NCI-H510A treated with DMSO at 0.1 percent for 48 hours (cell line): ENCODE measurements at regions not wholly inside any gene's neighbourhood (a gene's known extent, or its start where the extent isn't known, plus 50 kb on each side); places are given as distances from the start of the nearest gene placed in this dataset.
"Not testable (repeated sequence)": the region's sequence is repeated elsewhere in the genome, so short reads cannot be mapped to it uniquely, and the experiment has no call there.

Source experiments
- DNase-seq: peaks from one replicate; lab custom pipeline; 2025; lab: John Stamatoyannopoulos, UW

GRCh38 chr7:54259185-54259584 lies 283.0 kb upstream of the VSTM2A start:
- DNase-seq, result no peak

- DNase-seq, result no peak
These were observed 281.2 kb upstream of the VSTM2A start for GRCh38 chr7:54260941-54261371.

- DNase-seq, result no peak
These were observed 263.3 kb upstream of the VSTM2A start for GRCh38 chr7:54278847-54279246.

GRCh38 chr7:54292171-54292925 lies 249.8 kb upstream of the VSTM2A start:
- DNase-seq, result no peak

GRCh38 chr7:54299426-54299825 lies 242.7 kb upstream of the VSTM2A start:
- no peak for DNase-seq

- not testable (repeated sequence) for DNase-seq
These were observed 226.2 kb upstream of the VSTM2A start for GRCh38 chr7:54315955-54316354.

- no peak for DNase-seq
These were observed 215.5 kb upstream of the VSTM2A start for GRCh38 chr7:54326592-54327167.

- DNase-seq, result no peak
These were observed 211.9 kb upstream of the VSTM2A start for GRCh38 chr7:54330216-54330800.

GRCh38 chr7:54331311-54331710 lies 210.9 kb upstream of the VSTM2A start:
- DNase-seq, result no peak

GRCh38 chr7:54332301-54332700 lies 209.9 kb upstream of the VSTM2A start:
- DNase-seq, result no peak

- DNase-seq, result no peak
These were observed 208.2 kb upstream of the VSTM2A start for GRCh38 chr7:54333952-54334351.

GRCh38 chr7:54336800-54337199 lies 205.4 kb upstream of the VSTM2A start:
- DNase-seq, result no peak

- DNase-seq, result no peak
These were observed 204.7 kb upstream of the VSTM2A start for GRCh38 chr7:54337466-54337865.

GRCh38 chr7:54338319-54338718 lies 203.9 kb upstream of the VSTM2A start:
- DNase-seq, result no peak

- no peak for DNase-seq
These were observed 203.1 kb upstream of the VSTM2A start for GRCh38 chr7:54339073-54339472.

- DNase-seq, result no peak
These were observed 199.7 kb upstream of the VSTM2A start for GRCh38 chr7:54342458-54342857.

GRCh38 chr7:54343511-54343910 lies 198.7 kb upstream of the VSTM2A start:
- no peak for DNase-seq

GRCh38 chr7:54345746-54346145 lies 196.4 kb upstream of the VSTM2A start:
- DNase-seq, result no peak

- no peak for DNase-seq
These were observed 192.9 kb upstream of the VSTM2A start for GRCh38 chr7:54349229-54349628.

- no peak for DNase-seq
These were observed 187.7 kb upstream of the VSTM2A start for GRCh38 chr7:54354436-54354835.

- no peak for DNase-seq
These were observed 186.3 kb upstream of the VSTM2A start for GRCh38 chr7:54355842-54356241.

- no peak for DNase-seq
These were observed 181.9 kb upstream of the VSTM2A start for GRCh38 chr7:54360075-54360840.

- DNase-seq, result no peak
These were observed 151.6 kb upstream of the VSTM2A start for GRCh38 chr7:54390565-54390964.
